Calu3 (cell line): ENCODE measurements at regions not wholly inside any gene's neighbourhood (a gene's known extent, or its start where the extent isn't known, plus 50 kb on each side); places are given as distances from the start of the nearest gene placed in this dataset.

Experiments
- BruUV-seq: library from RNA; stranded (reverse); fragments of 400-500 nt; replicated peaks from 2 replicates; lab custom pipeline; 2021; lab: Mats Ljungman, UMichigan
- CTCF ChIA-PET: fragments of 300-600 bp; sonication (Branson Sonifier 250); formaldehyde crosslinking; loops from one replicate; lab custom pipeline; 2022; ENCODE audit warnings: antibody characterized with exemption; lab: Charles Lee
- DNase-seq: peaks from one replicate; pipeline ENCODE4 v3.0.0; 2022
- H3K27ac Mint-ChIP-seq: one replicate; pipeline ENCODE4 v1.8.0; 2022; ENCODE audit warnings: mixed read lengths; ENCODE audit not compliant: unreplicated experiment
- H3K27me3 Mint-ChIP-seq: one replicate; pipeline ENCODE4 v1.8.0; 2022; ENCODE audit warnings: mixed read lengths; ENCODE audit not compliant: unreplicated experiment
- H3K36me3 Mint-ChIP-seq: one replicate; pipeline ENCODE4 v1.8.0; 2022; ENCODE audit warnings: mild to moderate bottlenecking, moderate library complexity, mixed read lengths; ENCODE audit not compliant: insufficient read depth, unreplicated experiment
- H3K4me1 Mint-ChIP-seq: one replicate; pipeline ENCODE4 v1.8.0; 2022; ENCODE audit warnings: mild to moderate bottlenecking, low read depth, mixed read lengths; ENCODE audit not compliant: unreplicated experiment
- H3K4me3 Mint-ChIP-seq: one replicate; pipeline ENCODE4 v1.8.0; 2022; ENCODE audit warnings: mild to moderate bottlenecking, low read depth, moderate library complexity, mixed read lengths; ENCODE audit not compliant: unreplicated experiment
- H3K9me3 Mint-ChIP-seq: one replicate; pipeline ENCODE4 v1.8.0; 2022; ENCODE audit warnings: low read depth, mixed read lengths; ENCODE audit not compliant: unreplicated experiment
- CTCF ChIP-seq: fragments of 200-600 bp; IDR thresholded peaks from one replicate; pipeline ENCODE4 v1.8.0; 2022; ENCODE audit warnings: antibody characterized with exemption; ENCODE audit not compliant: unreplicated experiment
- intact Hi-C: fragments of 100-400 bp; cut with micrococcal nuclease; formaldehyde crosslinking; loops from one replicate; pipeline ENCODE4 v1.10.0; 2022; ENCODE audit not compliant: unreplicated experiment

- no peaks in the 10 kb centered on the region for H3K4me1 Mint-ChIP-seq
- DNase-seq = no peak
- no TSS peak for BruUV-seq
- H3K36me3 Mint-ChIP-seq = no peaks in the 10 kb centered on the region
- intact Hi-C loops = no loop called here
- no peak overlapping the region for H3K27ac Mint-ChIP-seq
- no peaks in the 10 kb centered on the region for H3K27me3 Mint-ChIP-seq
- no peak for TF ChIP-seq CTCF
- H3K4me3 Mint-ChIP-seq = no peak overlapping the region
- peaks cover 5% of the 10 kb centered on the region for H3K9me3 Mint-ChIP-seq
- CTCF ChIA-PET = no interaction called here
These were observed 161.3 kb upstream of the REG3A start for GRCh38 chr2:79320871-79321270.

- no peak for DNase-seq
- no TSS peak for BruUV-seq
These were observed 135.4 kb upstream of the REG3A start for GRCh38 chr2:79294994-79295393.

DNA sequence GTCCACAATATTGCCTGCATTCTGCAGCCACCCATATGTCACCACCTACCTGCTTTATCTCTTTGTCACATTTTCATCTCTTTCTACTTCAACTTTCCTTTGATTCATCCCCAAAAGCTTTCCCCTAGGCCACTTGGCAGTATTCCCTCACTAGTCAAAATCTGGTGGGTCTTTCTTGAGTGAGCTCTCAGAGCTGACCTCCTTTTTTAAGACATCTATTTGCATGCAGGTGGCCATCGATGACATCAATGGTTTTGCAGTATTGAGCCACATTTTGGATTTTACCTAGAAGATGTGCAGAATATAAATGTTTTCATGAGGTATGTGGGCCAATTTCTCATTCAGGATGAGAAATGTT lies 133.4 kb upstream of the REG3A start:
- Mint-ChIP-seq H3K36me3 (no peaks in the 10 kb centered on the region), H3K4me3 (no peak overlapping the region), H3K27ac (no peak overlapping the region), H3K4me1 (no peaks in the 10 kb centered on the region), H3K9me3 (peaks cover 24% of the 10 kb centered on the region), H3K27me3 (no peaks in the 10 kb centered on the region)
- BruUV-seq = no TSS peak
- intact Hi-C loops = no loop called here
- CTCF ChIA-PET = no interaction called here
- no peak for DNase-seq
- no peak for TF ChIP-seq CTCF

More at GRCh38 chr2:79294994-79295393, 135.4 kb upstream of the REG3A start:
- H3K4me1 Mint-ChIP-seq = no peaks in the 10 kb centered on the region
- H3K36me3 Mint-ChIP-seq = no peaks in the 10 kb centered on the region
- peaks cover 17% of the 10 kb centered on the region for H3K9me3 Mint-ChIP-seq
- no peak overlapping the region for H3K4me3 Mint-ChIP-seq
- CTCF ChIA-PET = no interaction called here
- H3K27me3 Mint-ChIP-seq = no peaks in the 10 kb centered on the region
- H3K27ac Mint-ChIP-seq = no peak overlapping the region
- intact Hi-C loops = no loop called here
- no peak for TF ChIP-seq CTCF

GRCh38 chr2:79292239-79292957 lies 132.8 kb upstream of the REG3A start:
- no TSS peak for BruUV-seq
- TF ChIP-seq CTCF = no peak
- H3K9me3 Mint-ChIP-seq = peaks cover 20% of the 10 kb centered on the region
- CTCF ChIA-PET = no interaction called here
- H3K4me3 Mint-ChIP-seq = no peak overlapping the region
- DNase-seq = no peak
- intact Hi-C loops = no loop called here
- H3K27me3 Mint-ChIP-seq = no peaks in the 10 kb centered on the region
- no peak overlapping the region for H3K27ac Mint-ChIP-seq
- H3K36me3 Mint-ChIP-seq = no peaks in the 10 kb centered on the region
- H3K4me1 Mint-ChIP-seq = no peaks in the 10 kb centered on the region
